NCI-H2196 treated with DMSO at 0.1 percent for 48 hours (cell line): ENCODE measurements at regions not wholly inside any gene's neighbourhood (a gene's known extent, or its start where the extent isn't known, plus 50 kb on each side); places are given as distances from the start of the nearest gene placed in this dataset.

Experiments
- DNase-seq: peaks from one replicate; lab custom pipeline; 2025; ENCODE audit not compliant: unreplicated experiment; lab: John Stamatoyannopoulos, UW

DNA sequence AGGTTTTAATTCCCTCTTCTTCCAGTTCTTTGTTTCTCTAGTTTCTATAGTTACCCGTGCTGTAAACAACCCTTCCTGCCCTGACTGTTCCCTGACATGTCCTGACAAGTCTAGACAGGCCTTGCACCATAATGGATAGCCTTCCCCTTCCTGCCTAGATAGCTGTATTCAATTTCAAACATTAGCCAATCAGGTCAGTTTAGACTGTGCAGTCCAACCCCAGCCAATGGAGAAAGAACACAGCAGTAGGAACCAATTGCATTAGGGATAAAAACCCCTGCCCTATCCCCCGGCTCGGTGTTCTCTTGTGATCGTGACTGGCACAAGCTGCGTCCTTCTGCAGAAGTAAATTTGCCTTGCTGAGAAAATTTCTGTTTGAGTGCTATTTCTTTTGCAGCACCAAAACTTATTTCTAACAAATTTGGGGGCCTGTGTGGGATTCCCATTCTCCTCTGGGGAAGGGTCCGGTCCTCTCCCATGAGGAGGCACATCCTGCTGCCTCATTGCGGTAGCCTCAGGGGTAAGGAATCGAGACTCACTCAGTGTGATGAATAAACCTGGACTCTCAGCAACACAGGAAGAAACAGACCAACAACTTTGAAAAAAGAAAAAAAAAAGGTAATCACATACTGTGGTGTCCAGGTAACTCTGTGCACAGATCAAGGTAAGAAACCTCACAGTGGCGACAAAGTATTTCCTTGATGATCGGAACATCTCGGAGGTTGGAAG, 248.7 kb upstream of the ECI2 start:
- DNase-seq: no peak

DNA sequence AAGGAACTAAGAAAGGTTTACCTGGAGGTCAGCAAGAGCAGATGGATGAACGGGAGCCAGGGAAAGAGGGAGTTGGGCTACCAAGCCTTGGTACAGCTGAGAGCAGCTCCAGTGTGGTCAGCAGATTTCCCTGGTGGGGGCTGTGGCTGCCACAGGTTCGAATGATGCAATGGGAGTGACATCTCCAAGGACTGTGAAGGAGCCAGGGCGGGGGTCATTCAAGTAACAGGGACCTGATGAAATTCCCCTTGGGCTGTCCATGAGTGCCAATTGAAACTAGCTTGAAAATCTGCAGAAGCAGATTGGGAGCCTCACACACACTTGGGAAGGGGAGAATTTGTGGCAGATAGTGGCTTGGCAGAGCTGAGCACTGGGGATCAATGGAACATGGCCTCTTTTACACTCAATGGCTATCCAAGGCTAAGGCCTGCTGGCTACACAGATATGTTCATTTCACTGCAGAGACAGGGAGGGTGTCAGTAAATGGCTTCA, 247.0 kb upstream of the ECI2 start:
- no peak for DNase-seq

DNA sequence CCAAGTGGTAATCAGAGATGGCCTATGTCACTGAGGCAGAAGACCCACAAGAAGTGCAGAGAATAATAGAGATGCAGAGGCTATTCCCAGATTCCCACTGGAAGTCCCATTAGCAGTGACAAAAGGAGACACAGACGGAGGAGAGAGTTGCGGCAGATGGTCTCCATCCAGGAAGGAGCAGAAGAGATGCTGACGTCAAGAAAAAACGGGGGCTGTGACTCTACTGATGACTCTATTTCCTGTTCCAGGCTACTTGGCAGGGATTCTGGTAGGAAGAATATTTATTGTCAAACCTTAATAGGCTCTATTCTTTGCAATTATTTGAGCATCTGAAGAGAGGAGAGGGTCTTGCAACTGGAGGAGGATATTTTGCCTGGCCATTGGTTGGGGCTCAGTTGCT, 246.0 kb upstream of the ECI2 start:
- no peak for DNase-seq

DNA sequence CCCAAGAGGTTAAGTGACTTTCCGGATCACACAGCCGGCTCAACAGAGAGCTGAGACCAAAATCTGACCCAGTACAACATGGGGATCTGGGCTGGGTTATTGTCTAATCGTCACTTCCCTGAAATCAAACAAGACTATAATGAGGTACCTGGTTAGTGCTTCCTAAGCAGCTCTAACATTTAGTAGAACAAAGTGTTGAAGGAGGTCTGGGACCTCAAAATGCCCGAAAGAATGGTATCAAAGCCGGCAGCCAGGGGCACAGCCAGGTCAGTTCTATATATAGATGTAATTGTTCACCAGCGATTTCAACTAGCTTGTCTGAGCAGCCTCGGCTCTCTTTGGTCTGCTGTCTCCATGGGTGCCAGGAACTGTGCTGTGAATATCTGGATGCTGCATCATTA, 245.5 kb upstream of the ECI2 start:
- DNase-seq: no peak

DNA sequence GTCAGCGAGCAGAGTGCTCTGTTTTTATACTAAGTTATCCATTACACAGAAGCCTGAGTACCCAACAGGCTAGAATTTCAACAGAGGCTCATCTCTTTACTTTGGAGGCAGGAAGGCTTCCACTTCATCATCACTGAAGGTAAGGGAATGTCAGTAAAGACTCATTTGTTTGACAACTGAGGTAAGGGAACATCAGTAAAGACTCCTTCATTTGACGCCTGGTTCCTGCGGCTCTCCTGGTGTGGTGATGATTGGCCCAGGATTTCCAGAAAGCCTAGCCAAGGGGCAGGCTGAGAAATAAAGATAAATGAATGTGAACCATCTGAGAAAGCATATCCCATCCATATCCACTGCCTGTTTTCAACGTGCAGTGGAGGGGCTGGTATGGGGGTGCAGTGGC, 244.6 kb upstream of the ECI2 start:
- DNase-seq: no peak

GRCh38 chr6:4378319-4378996, 243.1 kb upstream of the ECI2 start:
- no peak for DNase-seq

- no peak for DNase-seq
These were observed 242.2 kb upstream of the ECI2 start for GRCh38 chr6:4377603-4378002.

- no peak for DNase-seq
These were observed 238.8 kb upstream of the ECI2 start for GRCh38 chr6:4374216-4374615.

GRCh38 chr6:4372866-4373265, 237.5 kb upstream of the ECI2 start:
- DNase-seq: no peak

DNA sequence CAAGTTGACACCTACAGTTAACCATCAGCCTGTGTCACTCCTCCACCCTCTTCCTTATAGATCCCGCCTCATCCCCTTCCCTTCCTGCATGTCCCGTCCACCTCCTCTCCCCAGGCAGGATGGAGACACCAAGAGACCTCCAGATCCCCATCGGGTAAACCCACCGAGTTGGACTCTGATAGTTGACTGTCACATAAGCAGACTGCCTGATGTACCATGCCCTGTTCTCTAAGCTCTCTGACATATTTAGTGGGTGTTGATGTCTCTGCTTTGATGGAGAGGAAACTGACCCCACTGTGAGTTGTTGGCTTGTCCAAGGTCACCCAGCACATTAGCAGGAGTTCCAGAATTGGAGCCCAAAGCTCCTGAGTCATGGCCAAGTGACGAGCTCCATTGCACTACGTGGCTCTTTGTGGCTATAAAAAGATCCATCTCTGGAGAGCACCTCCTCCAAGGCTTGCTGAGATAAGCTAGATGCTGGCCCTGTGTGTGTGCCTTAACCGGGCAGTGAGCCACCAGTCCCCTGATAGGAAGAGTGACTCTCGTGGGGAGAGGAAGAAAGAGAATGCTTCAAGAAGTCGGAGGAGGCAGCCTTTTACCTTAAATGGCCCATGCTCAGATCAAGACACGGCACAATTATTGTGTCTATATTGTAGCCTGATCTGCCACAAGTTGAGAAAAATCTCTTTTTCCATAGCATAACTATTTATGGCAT, 236.0 kb upstream of the ECI2 start:
- DNase-seq: no peak

DNA sequence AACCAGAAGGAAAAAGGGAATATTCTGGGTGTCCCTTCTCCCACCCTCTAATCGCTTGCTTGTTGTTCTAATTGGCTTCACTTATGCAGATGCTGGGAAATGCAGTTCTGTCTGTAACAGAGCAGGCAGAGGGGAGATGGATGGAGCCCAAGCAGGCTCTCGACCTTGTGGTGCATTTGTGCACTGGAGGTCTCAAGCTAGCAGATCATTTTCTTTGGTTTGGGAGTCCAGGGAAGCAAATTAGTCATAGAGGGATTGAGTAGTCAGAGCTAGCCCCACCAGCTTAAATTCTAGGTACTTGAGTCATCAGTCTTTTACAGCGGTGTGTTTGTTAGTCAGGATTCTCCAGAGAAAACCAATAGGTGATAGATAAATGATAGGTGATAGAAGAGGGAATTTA, 234.7 kb upstream of the ECI2 start:
- no peak for DNase-seq

DNA sequence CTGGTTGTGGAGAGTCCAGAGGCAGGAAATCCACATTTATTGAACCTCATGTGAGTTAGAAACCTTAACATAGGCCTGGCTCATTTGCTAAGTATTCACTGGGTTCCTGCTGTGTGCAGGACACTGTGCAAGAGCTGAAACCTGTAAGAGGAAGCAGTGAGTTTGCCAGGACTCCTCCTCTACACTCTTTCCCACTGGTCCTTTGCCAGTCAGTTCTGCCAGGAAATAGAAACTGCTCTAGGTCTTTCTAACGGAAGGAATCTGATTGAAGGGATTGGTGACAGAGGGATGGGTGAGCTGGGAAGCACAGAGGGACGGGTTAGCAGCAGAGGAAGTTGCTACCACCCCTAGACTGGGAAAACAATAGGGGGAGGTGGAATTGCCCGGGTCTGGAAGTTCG, 234.2 kb upstream of the ECI2 start:
- DNase-seq: no peak

- DNase-seq: no peak
These were observed 233.3 kb upstream of the ECI2 start for GRCh38 chr6:4368649-4369048.

- DNase-seq: no peak
These were observed 232.3 kb upstream of the ECI2 start for GRCh38 chr6:4367643-4368042.

DNA sequence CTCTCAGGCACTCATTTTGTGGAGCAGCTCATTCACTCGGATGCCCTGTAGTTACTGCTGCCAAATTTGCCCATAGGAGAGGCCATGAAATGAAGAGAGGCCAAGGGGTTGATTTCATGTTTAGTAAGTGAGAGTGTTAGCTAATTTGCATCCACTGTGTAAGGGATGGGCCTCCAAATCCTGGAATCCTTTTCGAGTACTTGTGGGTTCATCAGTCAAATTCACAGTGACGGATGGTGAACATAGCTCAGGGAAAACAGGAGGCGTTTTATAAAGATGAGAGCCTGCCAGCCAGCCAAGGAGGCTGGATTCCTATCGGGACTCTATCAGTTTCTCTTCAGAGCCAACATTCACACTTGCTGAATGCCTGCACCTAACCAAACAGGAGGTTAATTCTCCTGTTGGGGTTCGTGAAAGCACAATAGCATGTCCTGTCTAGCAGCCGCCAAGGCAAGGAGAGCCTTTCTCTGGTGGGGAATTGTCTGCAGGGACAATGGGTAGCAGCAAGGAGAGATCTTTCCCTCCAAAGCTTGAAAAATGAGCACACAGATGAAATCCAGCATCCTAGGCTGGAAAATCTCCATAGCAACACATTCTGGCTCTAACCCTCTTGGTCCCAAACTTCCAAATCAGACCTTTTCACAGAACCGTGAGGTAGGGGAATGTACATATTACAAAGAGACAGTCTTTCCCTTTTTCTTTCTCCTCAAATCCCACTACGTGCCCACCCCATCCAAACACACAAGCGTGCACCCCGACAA, 231.4 kb upstream of the ECI2 start:
- DNase-seq: no peak

DNA sequence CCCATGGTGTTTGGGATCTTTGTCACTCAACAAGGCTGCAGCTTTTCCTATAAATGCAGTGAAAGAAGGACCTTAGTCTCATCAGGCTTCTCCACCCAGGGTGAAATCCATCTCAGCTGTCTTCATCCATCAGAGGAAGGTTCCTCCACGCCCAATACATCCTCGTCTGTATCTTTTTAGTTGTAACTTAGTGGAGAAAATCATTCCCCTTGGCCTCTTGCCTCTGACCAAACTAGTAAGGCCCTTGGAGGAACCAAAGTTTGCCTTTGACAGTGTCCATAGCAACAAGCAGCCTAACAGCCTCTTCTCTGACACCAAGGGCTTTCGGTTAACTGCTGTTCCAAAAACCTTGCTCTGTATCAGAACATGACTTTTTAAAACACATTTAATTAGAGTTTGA, 230.3 kb upstream of the ECI2 start:
- no peak for DNase-seq

GRCh38 chr6:4364711-4365110, 229.3 kb upstream of the ECI2 start:
- DNase-seq: no peak

DNA sequence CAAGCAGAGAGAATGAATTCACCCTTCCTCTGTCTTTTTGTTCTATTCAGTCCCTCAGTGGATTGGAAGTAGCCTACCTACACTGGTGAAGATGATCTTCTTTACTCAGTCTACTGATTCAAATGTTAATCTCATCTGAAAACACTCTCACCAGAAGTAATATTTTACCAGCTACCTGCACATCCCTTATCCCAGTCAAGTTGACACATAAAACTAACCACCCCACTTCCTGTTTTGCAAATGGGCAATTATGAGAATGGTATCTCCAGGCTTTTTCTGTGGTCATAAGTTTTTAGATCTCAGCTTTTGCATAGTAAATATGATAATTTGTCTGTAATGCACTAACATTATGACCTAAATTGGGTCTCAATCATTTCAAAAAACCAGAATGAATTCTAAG, 228.8 kb upstream of the ECI2 start:
- DNase-seq: no peak

DNA sequence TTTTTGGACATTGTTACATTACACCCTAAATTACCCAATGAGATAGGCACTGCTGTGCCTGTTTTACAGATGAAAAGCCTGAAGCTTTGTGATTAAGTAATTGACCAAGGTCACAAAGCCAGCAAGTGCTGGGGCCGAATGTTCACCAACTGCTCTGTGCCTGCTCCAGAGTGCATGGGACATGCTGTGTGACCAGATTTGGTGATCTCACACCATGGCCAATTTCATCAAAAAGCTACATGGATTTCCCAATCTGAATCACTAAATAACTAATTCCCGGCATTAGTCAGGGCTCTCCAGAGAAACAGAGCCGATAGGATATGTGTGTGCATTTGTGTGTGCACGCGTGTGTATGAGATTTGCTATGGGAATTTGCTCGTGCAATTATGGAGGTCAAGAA, 228.3 kb upstream of the ECI2 start:
- DNase-seq: no peak

DNA sequence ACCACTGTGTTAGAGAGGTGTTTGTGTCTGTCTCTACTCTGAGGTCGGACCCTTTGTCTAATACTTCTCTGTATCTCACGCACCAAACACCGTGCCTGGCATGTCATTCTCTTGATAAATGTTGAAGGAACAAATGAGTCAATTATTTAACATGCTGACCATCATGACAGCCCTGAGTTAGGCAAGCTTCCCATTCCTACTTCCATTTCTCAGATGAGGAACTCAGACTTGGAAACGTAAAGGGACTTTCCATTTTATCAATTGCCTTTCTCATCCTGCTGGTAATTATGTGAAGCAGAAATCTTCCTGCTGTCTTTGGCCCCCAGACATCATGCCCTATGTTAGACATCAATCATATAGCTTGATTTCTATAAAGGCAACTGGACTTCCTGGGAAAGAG, 227.0 kb upstream of the ECI2 start:
- DNase-seq: no peak

GRCh38 chr6:4360920-4361319, 225.5 kb upstream of the ECI2 start:
- no peak for DNase-seq
